CD4-positive, alpha-beta T cell (primary cell): ENCODE measurements at regions not wholly inside any gene's neighbourhood (a gene's known extent, or its start where the extent isn't known, plus 50 kb on each side); places are given as distances from the start of the nearest gene placed in this dataset.

Source experiments
- ATAC-seq: fragments of 200-7000 bp; cut with Tn5 transposase; one replicate; pipeline ENCODE4 v1.10.0; 2022; ENCODE audit warnings: mild to moderate bottlenecking; ENCODE audit not compliant: poor library complexity
- CTCF ChIA-PET: fragments of 350-600 bp; sonication (Branson Sonifier 250); formaldehyde crosslinking; loops from one replicate; lab custom pipeline; 2021; ENCODE audit warnings: antibody characterized with exemption, inconsistent platforms; lab: Charles Lee
- POLR2A ChIA-PET: fragments of 350-600 bp; sonication (Branson Sonifier 250); formaldehyde crosslinking; loops from one replicate; lab custom pipeline; 2021; ENCODE audit warnings: antibody characterized with exemption, inconsistent platforms; lab: Charles Lee
- DNase-seq, 14 experiments: peaks; one replicate each; pipeline ENCODE4 v3.0.0-alpha.2; 2013 to 2020; ENCODE audit warnings: mixed read lengths in 2 of 14
- H3K27ac ChIP-seq, 2 donors: one replicate each; pipeline versions ENCODE4 v1.5.1 to v1.7.0; 2013; ENCODE audit warnings: low read length in 2 of 2, low read depth in 1 of 2, mild to moderate bottlenecking in 1 of 2
- H3K27me3 ChIP-seq, 2 experiments: 1 replicate in 1 of 2; 2 replicates in 1 of 2; pipeline versions ENCODE4 v1.6.1 to v1.7.0; 2013; ENCODE audit warnings: low read length in 2 of 2, control low read depth in 1 of 2, mild to moderate bottlenecking in 1 of 2, moderate library complexity in 1 of 2; ENCODE audit not compliant: insufficient read depth in 2 of 2, control insufficient read depth in 1 of 2
- H3K36me3 ChIP-seq: one replicate; pipeline ENCODE4 v1.6.1; 2013; ENCODE audit warnings: low read length, control low read depth; ENCODE audit not compliant: insufficient read depth
- H3K4me1 ChIP-seq: one replicate; pipeline ENCODE4 v1.6.1; 2013; ENCODE audit warnings: low read length, control low read depth; ENCODE audit not compliant: insufficient read depth
- H3K4me3 ChIP-seq: one replicate; pipeline ENCODE4 v1.5.1; 2013; ENCODE audit warnings: mild to moderate bottlenecking, low read length, moderate library complexity
- H3K9me3 ChIP-seq, 2 experiments: 1 replicate in 1 of 2; 2 replicates in 1 of 2; pipeline versions ENCODE4 v1.6.1 to v1.7.0; 2013; ENCODE audit warnings: low read length in 2 of 2, mild to moderate bottlenecking in 2 of 2, control low read depth in 1 of 2, moderate library complexity in 1 of 2; ENCODE audit not compliant: control insufficient read depth in 1 of 2, insufficient read depth in 1 of 2
- H3K27ac Mint-ChIP-seq: one replicate; pipeline ENCODE4 v1.8.0; 2020; ENCODE audit warnings: mixed read lengths
- H3K27me3 Mint-ChIP-seq: one replicate; pipeline ENCODE4 v1.8.0; 2021; ENCODE audit warnings: mixed read lengths
- H3K36me3 Mint-ChIP-seq: one replicate; pipeline ENCODE4 v1.8.0; 2021; ENCODE audit warnings: low read depth, mixed read lengths
- H3K4me1 Mint-ChIP-seq: one replicate; pipeline ENCODE4 v1.8.0; 2021; ENCODE audit warnings: low read depth, mixed read lengths
- H3K4me3 Mint-ChIP-seq: one replicate; pipeline ENCODE4 v1.8.0; 2020; ENCODE audit warnings: mild to moderate bottlenecking, mixed read lengths
- H3K9me3 Mint-ChIP-seq: one replicate; pipeline ENCODE4 v1.8.0; 2020; ENCODE audit warnings: mixed read lengths
- CTCF ChIP-seq: fragments of 200-600 bp; IDR thresholded peaks from one replicate; pipeline ENCODE4 v1.8.0; 2022; ENCODE audit warnings: antibody characterized with exemption, mild to moderate bottlenecking
- intact Hi-C, 2 experiments: fragments of 100-400 bp; cut with DNase I in 1 of 2; cut with micrococcal nuclease in 1 of 2; formaldehyde crosslinking; loops; one replicate each; pipeline versions ENCODE4 v1.15.1 to v1.9.0; 2023 to 2025; cut with DNase I, micrococcal nuclease

GRCh38 chr18:25686960-25687500, 335.1 kb upstream of the ZNF521 start:
- Mint-ChIP-seq H3K4me3 (no peak overlapping the region), H3K27me3 (no peaks in the 10 kb centered on the region), H3K4me1 (no peaks in the 10 kb centered on the region), H3K9me3 (peaks cover 2% of the 10 kb centered on the region), H3K36me3 (no peaks in the 10 kb centered on the region), H3K27ac (no peak overlapping the region)
- H3K9me3 ChIP-seq: no peaks in the 10 kb centered on the region
- no peaks in the 10 kb centered on the region for H3K36me3 ChIP-seq
- DNase-seq (no peak), ATAC-seq (no peak)
- H3K4me3 ChIP-seq: no peak overlapping the region
- no peaks in the 10 kb centered on the region for H3K27me3 ChIP-seq
- POLR2A ChIA-PET: no interaction called here
- H3K4me1 ChIP-seq: no peaks in the 10 kb centered on the region
- no peak overlapping the region for H3K27ac ChIP-seq
- CTCF ChIA-PET: no interaction called here
- intact Hi-C loops: no loop called here
- no peak for TF ChIP-seq CTCF

GRCh38 chr18:25685088-25685487, 333.1 kb upstream of the ZNF521 start:
- no peak for TF ChIP-seq CTCF
- no peak for ATAC-seq
- intact Hi-C loops: no loop called here
- H3K27me3 Mint-ChIP-seq: no peaks in the 10 kb centered on the region
- Histone ChIP-seq H3K9me3 (no peaks in the 10 kb centered on the region), H3K36me3 (no peaks in the 10 kb centered on the region), H3K27me3 (no peaks in the 10 kb centered on the region), H3K4me3 (no peak overlapping the region), H3K4me1 (no peaks in the 10 kb centered on the region), H3K27ac (no peak overlapping the region)
- H3K4me3 Mint-ChIP-seq: no peak overlapping the region
- ChIA-PET CTCF (no interaction called here), POLR2A (no interaction called here)
- no peaks in the 10 kb centered on the region for H3K36me3 Mint-ChIP-seq
- DNase-seq: no peak
- H3K4me1 Mint-ChIP-seq: no peaks in the 10 kb centered on the region
- no peak overlapping the region for H3K27ac Mint-ChIP-seq
- peaks cover 2% of the 10 kb centered on the region for H3K9me3 Mint-ChIP-seq

- no peak for ATAC-seq
- intact Hi-C loops: no loop called here
- POLR2A ChIA-PET: no interaction called here
Observed at GRCh38 chr18:25679491-25679890, 327.5 kb upstream of the ZNF521 start.

More at GRCh38 chr18:25679491-25679890, 327.5 kb upstream of the ZNF521 start:
- no peaks in the 10 kb centered on the region for H3K36me3 ChIP-seq
- CTCF ChIA-PET: no interaction called here
- no peaks in the 10 kb centered on the region for H3K36me3 Mint-ChIP-seq
- no peaks in the 10 kb centered on the region for H3K27me3 ChIP-seq
- no peak overlapping the region for H3K27ac ChIP-seq
- TF ChIP-seq CTCF: no peak
- H3K4me1 ChIP-seq: no peaks in the 10 kb centered on the region
- no peak overlapping the region for H3K27ac Mint-ChIP-seq
- H3K4me3 Mint-ChIP-seq: no peak overlapping the region
- H3K9me3 ChIP-seq: no peaks in the 10 kb centered on the region
- H3K27me3 Mint-ChIP-seq: no peaks in the 10 kb centered on the region
- no peak overlapping the region for H3K4me3 ChIP-seq
- no peaks in the 10 kb centered on the region for H3K4me1 Mint-ChIP-seq
- DNase-seq: no peak
- H3K9me3 Mint-ChIP-seq: peaks cover 2% of the 10 kb centered on the region
